SK-N-SH treated with all-trans-retinoic acid at 6 μM for 48 hours (cell line): ENCODE measurements at regions not wholly inside any gene's neighbourhood (a gene's known extent, or its start where the extent isn't known, plus 50 kb on each side); places are given as distances from the start of the nearest gene placed in this dataset.

Experiments
- ATAC-seq: fragments of 200-7000 bp; cut with Tn5 transposase; 3 replicates; pipeline ENCODE4 v1.9.1; 2020; ENCODE audit warnings: mild to moderate bottlenecking, moderate library complexity
- ARNTL ChIP-seq: fragments of 450-650 bp; formaldehyde crosslinking; IDR thresholded peaks from 2 replicates; pipeline ENCODE4 v1.5.0; 2020; ENCODE audit warnings: low read depth, mild to moderate bottlenecking, moderate library complexity, borderline replicate concordance
- BACH2 ChIP-seq: fragments of 250-450 bp; sonication (Bioruptor Pico); IDR thresholded peaks from 2 replicates; pipeline ENCODE4 v1.9.0; 2021; ENCODE audit warnings: mild to moderate bottlenecking, borderline replicate concordance
- CSDC2 ChIP-seq: fragments of 250-450 bp; sonication (Bioruptor Pico); IDR thresholded peaks from 2 replicates; pipeline ENCODE4 v1.5.0; 2020; ENCODE audit warnings: mild to moderate bottlenecking, moderate library complexity
- GLIS3 ChIP-seq: fragments of 250-450 bp; sonication (Bioruptor Pico); IDR thresholded peaks from 2 replicates; pipeline ENCODE4 v1.5.0; 2020; ENCODE audit warnings: mild to moderate bottlenecking, moderate library complexity
- ISL1 ChIP-seq: fragments of 250-450 bp; sonication (Bioruptor Pico); IDR thresholded peaks from 2 replicates; pipeline ENCODE4 v2.1.2; 2022; ENCODE audit warnings: mild to moderate bottlenecking, moderate library complexity
- OSR1 ChIP-seq: fragments of 250-450 bp; sonication (Bioruptor Pico); IDR thresholded peaks from 2 replicates; pipeline ENCODE4 v1.8.0; 2022; ENCODE audit warnings: moderate library complexity, mild to moderate bottlenecking, inconsistent platforms
- PPARA ChIP-seq: fragments of 250-450 bp; sonication (Bioruptor Pico); IDR thresholded peaks from 2 replicates; pipeline ENCODE4 v1.5.0; 2020; ENCODE audit warnings: mild to moderate bottlenecking, borderline replicate concordance
- RARB ChIP-seq: fragments of 250-450 bp; sonication (Bioruptor Pico); IDR thresholded peaks from 2 replicates; pipeline ENCODE4 v1.8.0; 2021; ENCODE audit warnings: mild to moderate bottlenecking, moderate library complexity
- SNAI2 ChIP-seq: fragments of 250-450 bp; sonication (Bioruptor Pico); IDR thresholded peaks from 2 replicates; pipeline ENCODE4 v1.5.0; 2020; ENCODE audit warnings: mild to moderate bottlenecking, moderate library complexity
- TCF4 ChIP-seq: fragments of 250-450 bp; sonication (Bioruptor Pico); IDR thresholded peaks from 2 replicates; pipeline ENCODE4 v1.8.0; 2021; ENCODE audit warnings: mild to moderate bottlenecking, moderate library complexity, borderline replicate concordance
- TOX ChIP-seq: fragments of 250-450 bp; sonication (Bioruptor Pico); IDR thresholded peaks from 2 replicates; pipeline ENCODE4 v1.8.0; 2021; ENCODE audit warnings: mild to moderate bottlenecking, moderate library complexity, borderline replicate concordance
- ZC3H10 ChIP-seq: fragments of 250-450 bp; sonication (Bioruptor Pico); IDR thresholded peaks from 2 replicates; pipeline ENCODE4 v1.5.1; 2021; ENCODE audit warnings: mild to moderate bottlenecking, moderate library complexity
- ZFP3 ChIP-seq: fragments of 250-450 bp; sonication (Bioruptor Pico); IDR thresholded peaks from 2 replicates; pipeline ENCODE4 v1.5.0; 2020; ENCODE audit warnings: mild to moderate bottlenecking, moderate library complexity
- ZFP30 ChIP-seq: fragments of 450-650 bp; formaldehyde crosslinking; IDR thresholded peaks from 2 replicates; pipeline ENCODE4 v1.5.0; 2022; ENCODE audit warnings: mild to moderate bottlenecking, moderate library complexity
- ZNF565 ChIP-seq: fragments of 450-650 bp; formaldehyde crosslinking; conservative IDR thresholded peaks from 2 replicates; pipeline ENCODE4 v1.5.0; 2020; ENCODE audit warnings: low read depth, mild to moderate bottlenecking, moderate library complexity
- ZNF70 ChIP-seq: fragments of 450-650 bp; formaldehyde crosslinking; IDR thresholded peaks from 2 replicates; pipeline ENCODE4 v1.5.0; 2020; ENCODE audit warnings: mild to moderate bottlenecking, moderate library complexity
- ZNF8 ChIP-seq: fragments of 450-650 bp; formaldehyde crosslinking; IDR thresholded peaks from 2 replicates; pipeline ENCODE4 v1.5.0; 2020; ENCODE audit warnings: mild to moderate bottlenecking, moderate library complexity
- TF ChIP-seq, protein P1 (sequence below): fragments of 250-450 bp; sonication (Bioruptor Pico); IDR thresholded peaks from 2 replicates; pipeline ENCODE4 v1.8.0; 2020; ENCODE audit warnings: mild to moderate bottlenecking, moderate library complexity, borderline replicate concordance
- TF ChIP-seq, protein P2 (sequence below): fragments of 250-450 bp; sonication (Bioruptor Pico); IDR thresholded peaks from 2 replicates; pipeline ENCODE4 v1.5.0; 2020; ENCODE audit warnings: mild to moderate bottlenecking, moderate library complexity
- TF ChIP-seq, protein P3 (sequence below): fragments of 250-450 bp; sonication (Bioruptor Pico); IDR thresholded peaks from 2 replicates; pipeline ENCODE4 v1.8.0; 2021; ENCODE audit warnings: low read depth, mild to moderate bottlenecking, moderate library complexity, borderline replicate concordance
- TF ChIP-seq, protein P4 (sequence below): fragments of 250-450 bp; sonication (Bioruptor Pico); IDR thresholded peaks from 2 replicates; pipeline ENCODE4 v1.5.1; 2020; ENCODE audit warnings: low read depth, mild to moderate bottlenecking, moderate library complexity
- TF ChIP-seq, protein P5 (sequence below): fragments of 250-450 bp; sonication (Bioruptor Pico); IDR thresholded peaks from 2 replicates; pipeline ENCODE4 v1.5.1; 2021; ENCODE audit warnings: mild to moderate bottlenecking, moderate library complexity

DNA sequence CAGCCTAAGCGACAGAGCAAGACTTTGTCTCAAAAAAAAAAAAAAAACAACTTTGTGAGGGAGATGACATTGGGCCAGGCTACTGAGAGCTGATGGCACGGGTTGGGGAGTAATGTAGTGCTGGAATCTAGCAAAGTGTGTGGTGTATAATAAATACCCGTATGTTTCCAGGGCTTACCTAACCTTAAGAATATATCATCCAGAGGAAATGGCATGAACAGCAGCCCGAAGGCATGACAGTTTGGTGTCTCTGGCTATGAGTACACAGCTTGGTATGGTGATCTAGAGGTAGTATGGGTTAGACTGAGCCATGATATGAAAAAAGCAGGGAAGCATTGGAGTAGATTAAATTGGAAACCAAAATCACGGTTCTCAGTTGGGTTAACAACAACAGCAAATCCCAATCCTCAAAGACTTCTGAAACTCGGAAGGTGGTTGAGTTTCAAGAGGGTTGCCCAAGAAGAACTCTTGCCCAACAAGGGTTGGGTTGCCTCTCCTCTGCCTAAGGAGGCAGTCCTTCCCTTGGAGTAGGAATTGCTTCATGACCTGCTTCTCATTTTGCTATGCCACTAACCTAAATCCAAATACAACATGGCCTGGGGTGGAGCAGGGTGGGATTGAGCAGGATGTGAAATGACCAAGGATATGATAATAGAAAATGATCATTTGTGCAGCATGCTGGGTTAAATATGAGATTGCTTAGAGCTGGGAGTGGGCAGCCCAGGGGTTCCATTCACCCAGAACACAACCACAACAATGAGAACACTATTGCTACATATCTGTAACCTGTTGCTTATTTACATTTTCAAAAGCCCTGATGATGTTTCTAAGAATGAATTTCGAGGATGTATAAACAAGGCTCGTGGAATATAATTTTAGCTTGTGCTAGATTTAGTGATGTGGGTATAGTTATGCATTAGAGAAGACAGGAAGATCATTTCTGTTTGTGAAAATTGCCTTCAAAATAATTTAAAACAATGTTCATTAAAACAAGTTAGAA, 64.6 kb upstream of the ZFR start:
- ATAC-seq: no peak
- TF ChIP-seq RARB (CRISPR knock-in tag) (no peak), TCF4 (no peak), OSR1 (CRISPR knock-in tag) (no peak), ZNF565 (CRISPR knock-in tag) (no peak), SNAI2 (CRISPR knock-in tag) (no peak), ZC3H10 (no peak), GLIS3 (CRISPR knock-in tag) (no peak), ISL1 (CRISPR knock-in tag) (no peak), ZNF8 (CRISPR knock-in tag) (no peak), ARNTL (CRISPR knock-in tag) (no peak), ZFP3 (CRISPR knock-in tag) (no peak)
- TF ChIP-seq, protein P1, sequence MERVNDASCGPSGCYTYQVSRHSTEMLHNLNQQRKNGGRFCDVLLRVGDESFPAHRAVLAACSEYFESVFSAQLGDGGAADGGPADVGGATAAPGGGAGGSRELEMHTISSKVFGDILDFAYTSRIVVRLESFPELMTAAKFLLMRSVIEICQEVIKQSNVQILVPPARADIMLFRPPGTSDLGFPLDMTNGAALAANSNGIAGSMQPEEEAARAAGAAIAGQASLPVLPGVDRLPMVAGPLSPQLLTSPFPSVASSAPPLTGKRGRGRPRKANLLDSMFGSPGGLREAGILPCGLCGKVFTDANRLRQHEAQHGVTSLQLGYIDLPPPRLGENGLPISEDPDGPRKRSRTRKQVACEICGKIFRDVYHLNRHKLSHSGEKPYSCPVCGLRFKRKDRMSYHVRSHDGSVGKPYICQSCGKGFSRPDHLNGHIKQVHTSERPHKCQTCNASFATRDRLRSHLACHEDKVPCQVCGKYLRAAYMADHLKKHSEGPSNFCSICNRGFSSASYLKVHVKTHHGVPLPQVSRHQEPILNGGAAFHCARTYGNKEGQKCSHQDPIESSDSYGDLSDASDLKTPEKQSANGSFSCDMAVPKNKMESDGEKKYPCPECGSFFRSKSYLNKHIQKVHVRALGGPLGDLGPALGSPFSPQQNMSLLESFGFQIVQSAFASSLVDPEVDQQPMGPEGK: no peak
- TF ChIP-seq, protein P2, sequence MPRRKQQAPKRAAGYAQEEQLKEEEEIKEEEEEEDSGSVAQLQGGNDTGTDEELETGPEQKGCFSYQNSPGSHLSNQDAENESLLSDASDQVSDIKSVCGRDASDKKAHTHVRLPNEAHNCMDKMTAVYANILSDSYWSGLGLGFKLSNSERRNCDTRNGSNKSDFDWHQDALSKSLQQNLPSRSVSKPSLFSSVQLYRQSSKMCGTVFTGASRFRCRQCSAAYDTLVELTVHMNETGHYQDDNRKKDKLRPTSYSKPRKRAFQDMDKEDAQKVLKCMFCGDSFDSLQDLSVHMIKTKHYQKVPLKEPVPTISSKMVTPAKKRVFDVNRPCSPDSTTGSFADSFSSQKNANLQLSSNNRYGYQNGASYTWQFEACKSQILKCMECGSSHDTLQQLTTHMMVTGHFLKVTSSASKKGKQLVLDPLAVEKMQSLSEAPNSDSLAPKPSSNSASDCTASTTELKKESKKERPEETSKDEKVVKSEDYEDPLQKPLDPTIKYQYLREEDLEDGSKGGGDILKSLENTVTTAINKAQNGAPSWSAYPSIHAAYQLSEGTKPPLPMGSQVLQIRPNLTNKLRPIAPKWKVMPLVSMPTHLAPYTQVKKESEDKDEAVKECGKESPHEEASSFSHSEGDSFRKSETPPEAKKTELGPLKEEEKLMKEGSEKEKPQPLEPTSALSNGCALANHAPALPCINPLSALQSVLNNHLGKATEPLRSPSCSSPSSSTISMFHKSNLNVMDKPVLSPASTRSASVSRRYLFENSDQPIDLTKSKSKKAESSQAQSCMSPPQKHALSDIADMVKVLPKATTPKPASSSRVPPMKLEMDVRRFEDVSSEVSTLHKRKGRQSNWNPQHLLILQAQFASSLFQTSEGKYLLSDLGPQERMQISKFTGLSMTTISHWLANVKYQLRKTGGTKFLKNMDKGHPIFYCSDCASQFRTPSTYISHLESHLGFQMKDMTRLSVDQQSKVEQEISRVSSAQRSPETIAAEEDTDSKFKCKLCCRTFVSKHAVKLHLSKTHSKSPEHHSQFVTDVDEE: no peak
- TF ChIP-seq, protein P3, sequence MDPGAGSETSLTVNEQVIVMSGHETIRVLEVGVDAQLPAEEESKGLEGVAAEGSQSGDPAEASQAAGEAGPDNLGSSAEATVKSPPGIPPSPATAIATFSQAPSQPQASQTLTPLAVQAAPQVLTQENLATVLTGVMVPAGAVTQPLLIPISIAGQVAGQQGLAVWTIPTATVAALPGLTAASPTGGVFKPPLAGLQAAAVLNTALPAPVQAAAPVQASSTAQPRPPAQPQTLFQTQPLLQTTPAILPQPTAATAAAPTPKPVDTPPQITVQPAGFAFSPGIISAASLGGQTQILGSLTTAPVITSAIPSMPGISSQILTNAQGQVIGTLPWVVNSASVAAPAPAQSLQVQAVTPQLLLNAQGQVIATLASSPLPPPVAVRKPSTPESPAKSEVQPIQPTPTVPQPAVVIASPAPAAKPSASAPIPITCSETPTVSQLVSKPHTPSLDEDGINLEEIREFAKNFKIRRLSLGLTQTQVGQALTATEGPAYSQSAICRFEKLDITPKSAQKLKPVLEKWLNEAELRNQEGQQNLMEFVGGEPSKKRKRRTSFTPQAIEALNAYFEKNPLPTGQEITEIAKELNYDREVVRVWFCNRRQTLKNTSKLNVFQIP (CRISPR knock-in tag): no peak
- TF ChIP-seq, protein P4, sequence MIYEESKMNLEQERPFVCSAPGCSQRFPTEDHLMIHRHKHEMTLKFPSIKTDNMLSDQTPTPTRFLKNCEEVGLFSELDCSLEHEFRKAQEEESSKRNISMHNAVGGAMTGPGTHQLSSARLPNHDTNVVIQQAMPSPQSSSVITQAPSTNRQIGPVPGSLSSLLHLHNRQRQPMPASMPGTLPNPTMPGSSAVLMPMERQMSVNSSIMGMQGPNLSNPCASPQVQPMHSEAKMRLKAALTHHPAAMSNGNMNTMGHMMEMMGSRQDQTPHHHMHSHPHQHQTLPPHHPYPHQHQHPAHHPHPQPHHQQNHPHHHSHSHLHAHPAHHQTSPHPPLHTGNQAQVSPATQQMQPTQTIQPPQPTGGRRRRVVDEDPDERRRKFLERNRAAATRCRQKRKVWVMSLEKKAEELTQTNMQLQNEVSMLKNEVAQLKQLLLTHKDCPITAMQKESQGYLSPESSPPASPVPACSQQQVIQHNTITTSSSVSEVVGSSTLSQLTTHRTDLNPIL (CRISPR knock-in tag): no peak

DNA sequence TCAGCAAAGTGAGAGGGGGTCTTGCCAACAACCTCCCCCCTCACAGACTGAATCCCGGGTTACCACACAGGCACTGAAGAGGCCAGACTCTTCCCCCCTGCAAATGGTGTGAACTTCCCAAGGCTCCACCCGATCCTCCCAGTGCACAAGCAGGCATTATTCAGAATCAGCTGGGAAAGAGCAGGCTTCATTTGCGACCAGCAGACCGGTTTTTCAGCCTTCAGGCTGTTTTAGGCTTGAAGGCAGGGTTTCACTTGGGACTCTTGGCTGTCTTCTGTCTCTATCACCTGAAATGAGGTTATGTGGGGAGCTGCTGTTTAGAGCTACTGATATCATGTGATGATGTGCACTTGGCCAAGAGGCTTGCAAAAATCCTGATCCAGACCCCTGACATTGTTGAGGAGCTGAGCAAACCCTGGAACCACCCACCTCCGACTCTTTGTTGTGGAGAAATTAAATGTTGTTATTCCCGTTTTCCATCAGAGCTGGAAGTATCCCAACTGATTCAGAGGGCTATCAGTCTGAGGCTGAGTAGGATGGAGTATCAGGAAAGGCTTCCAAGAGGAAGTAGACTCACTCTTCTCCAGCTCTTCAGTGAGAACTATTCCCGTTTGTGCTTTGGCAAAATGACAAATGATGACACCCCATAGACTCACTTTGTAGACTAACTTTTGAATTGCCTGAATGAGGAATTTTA, 63.3 kb upstream of the ZFR start:
- ATAC-seq: peak; percentile 27; the same call in 2 of the 3 replicates
- TF ChIP-seq, protein P2: no peak

DNA sequence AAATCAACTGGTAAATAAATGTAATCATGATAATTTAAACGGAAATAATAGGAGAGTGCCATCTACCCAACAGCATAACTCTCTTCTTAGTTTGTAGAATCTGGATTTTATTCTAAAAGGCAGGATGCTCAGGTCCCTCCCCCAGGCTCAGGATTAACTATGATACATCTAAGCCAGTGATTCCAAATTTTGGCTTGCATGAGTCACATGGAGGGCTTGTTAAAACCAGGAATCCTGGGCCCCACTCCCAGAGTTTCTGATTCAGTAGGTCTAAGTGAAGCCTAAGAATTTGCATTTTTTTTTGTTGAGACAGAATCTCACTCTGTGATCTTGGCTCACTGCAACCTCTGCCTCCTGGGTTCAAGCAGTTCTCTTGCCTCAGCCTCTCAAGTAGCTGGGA, 62.3 kb upstream of the ZFR start:
- peak; percentile 1; the same call in 1 of the 3 replicates for ATAC-seq
- TF ChIP-seq PPARA (CRISPR knock-in tag): no peak
- TF ChIP-seq OSR1 (CRISPR knock-in tag): no peak
- TF ChIP-seq, protein P4 (CRISPR knock-in tag): no peak
- no peak for TF ChIP-seq ZFP3 (CRISPR knock-in tag)
- no peak for TF ChIP-seq ZC3H10
- TF ChIP-seq BACH2 (CRISPR knock-in tag): no peak
- no peak for TF ChIP-seq ARNTL (CRISPR knock-in tag)
- TF ChIP-seq TOX (CRISPR knock-in tag): no peak
- TF ChIP-seq ZFP30 (CRISPR knock-in tag): no peak
- TF ChIP-seq, protein P5, sequence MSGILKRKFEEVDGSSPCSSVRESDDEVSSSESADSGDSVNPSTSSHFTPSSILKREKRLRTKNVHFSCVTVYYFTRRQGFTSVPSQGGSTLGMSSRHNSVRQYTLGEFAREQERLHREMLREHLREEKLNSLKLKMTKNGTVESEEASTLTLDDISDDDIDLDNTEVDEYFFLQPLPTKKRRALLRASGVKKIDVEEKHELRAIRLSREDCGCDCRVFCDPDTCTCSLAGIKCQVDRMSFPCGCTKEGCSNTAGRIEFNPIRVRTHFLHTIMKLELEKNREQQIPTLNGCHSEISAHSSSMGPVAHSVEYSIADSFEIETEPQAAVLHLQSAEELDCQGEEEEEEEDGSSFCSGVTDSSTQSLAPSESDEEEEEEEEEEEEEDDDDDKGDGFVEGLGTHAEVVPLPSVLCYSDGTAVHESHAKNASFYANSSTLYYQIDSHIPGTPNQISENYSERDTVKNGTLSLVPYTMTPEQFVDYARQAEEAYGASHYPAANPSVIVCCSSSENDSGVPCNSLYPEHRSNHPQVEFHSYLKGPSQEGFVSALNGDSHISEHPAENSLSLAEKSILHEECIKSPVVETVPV (CRISPR knock-in tag): no peak
- TF ChIP-seq ZNF70 (CRISPR knock-in tag): no peak
- no peak for TF ChIP-seq ZNF565 (CRISPR knock-in tag)
- TF ChIP-seq SNAI2 (CRISPR knock-in tag): no peak
- no peak for TF ChIP-seq GLIS3 (CRISPR knock-in tag)
- no peak for TF ChIP-seq CSDC2 (CRISPR knock-in tag)
